SK-N-SH (cell line): ENCODE measurements at regions not wholly inside any gene's neighbourhood (a gene's known extent, or its start where the extent isn't known, plus 50 kb on each side); places are given as distances from the start of the nearest gene placed in this dataset.

Experiments used
- CTCF ChIA-PET: fragments of 300-600, 350-600 bp; formaldehyde crosslinking; extraction: SDS; loops from one replicate; lab custom pipeline; 2021; lab: Yijun Ruan, JAX
- POLR2A ChIA-PET: fragments of 350-600 bp; sonication (Branson Sonifier 250); formaldehyde crosslinking; extraction: SDS; loops from one replicate; lab custom pipeline; 2020; ENCODE audit warnings: antibody characterized with exemption, inconsistent platforms; lab: Yijun Ruan, JAX
- DNase-seq: peaks from one replicate; pipeline ENCODE4 v3.0.0; 2012
- H2AFZ ChIP-seq: fragments of 200-600 bp; sonication (generic); 2 replicates; pipeline ENCODE4 v1.8.1; 2016; ENCODE audit warnings: antibody characterized with exemption, mild to moderate bottlenecking, low read depth
- H3F3A ChIP-seq: fragments of 200-600 bp; sonication (generic); replicated peaks from 2 replicates; pipeline ENCODE3; 2016; ENCODE audit warnings: antibody characterized with exemption, mild to moderate bottlenecking; ENCODE audit not compliant: insufficient read depth
- H3K27ac ChIP-seq, 2 experiments: fragments of 200-500 bp in 1 of 2; fragments of 200-600 bp in 1 of 2; sonication (Bioruptor generic) in 1 of 2; sonication (generic), shearing (Covaris generic) in 1 of 2; 2 replicates each; pipeline versions ENCODE4 v1.5.1 to v1.6.1; 2014 to 2016; ENCODE audit warnings: low read depth in 2 of 2, inconsistent platforms in 1 of 2, low read length in 1 of 2, mild to moderate bottlenecking in 1 of 2, mixed read lengths in 1 of 2
- H3K27me3 ChIP-seq: fragments of 200-600 bp; sonication (generic), shearing (Covaris generic); 2 replicates; pipeline ENCODE4 v1.6.1; 2016; ENCODE audit warnings: mixed run types; ENCODE audit not compliant: insufficient read depth
- H3K36me3 ChIP-seq, 2 experiments: fragments of 200-500 bp in 1 of 2; fragments of 200-600 bp in 1 of 2; sonication (Bioruptor generic) in 1 of 2; sonication (generic) in 1 of 2; replicated peaks in 1 of 2; 2 replicates each; pipeline versions ENCODE3 to v1.5.1; 2014 to 2016; ENCODE audit warnings: low read length in 1 of 2, mild to moderate bottlenecking in 1 of 2; ENCODE audit not compliant: insufficient read depth in 2 of 2, control insufficient read depth in 1 of 2
- H3K4me1 ChIP-seq, 2 experiments: fragments of 200-500 bp in 1 of 2; fragments of 200-600 bp in 1 of 2; sonication (Bioruptor generic) in 1 of 2; sonication (generic), shearing (Covaris generic) in 1 of 2; 2 replicates each; pipeline versions ENCODE4 v1.5.1 to v1.6.1; 2014 to 2016; ENCODE audit warnings: low read depth in 1 of 2, low read length in 1 of 2, mixed run types in 1 of 2; ENCODE audit not compliant: insufficient read depth in 2 of 2, control insufficient read depth in 1 of 2
- H3K4me2 ChIP-seq: fragments of 200-600 bp; sonication (generic), shearing (Covaris generic); 2 replicates; pipeline ENCODE4 v1.6.1; 2017; ENCODE audit warnings: mixed run types
- H3K4me3 ChIP-seq, 2 experiments: fragments of 200-500 bp in 1 of 2; fragments of 200-600 bp in 1 of 2; sonication (Bioruptor generic) in 1 of 2; sonication (generic), shearing (Covaris generic) in 1 of 2; 2 replicates each; pipeline versions ENCODE4 v1.5.1 to v1.8.1; 2014 to 2016; ENCODE audit warnings: low read depth in 2 of 2, inconsistent platforms in 1 of 2, low read length in 1 of 2, mild to moderate bottlenecking in 1 of 2, mixed read lengths in 1 of 2, moderate library complexity in 1 of 2
- H3K79me2 ChIP-seq: fragments of 200-600 bp; sonication (generic); 2 replicates; pipeline ENCODE4 v1.8.1; 2017; ENCODE audit warnings: mild to moderate bottlenecking; ENCODE audit not compliant: insufficient read depth
- H3K9ac ChIP-seq: fragments of 200-600 bp; sonication (generic); 2 replicates; pipeline ENCODE4 v1.6.1; 2017; ENCODE audit warnings: mixed run types
- H3K9me2 ChIP-seq: fragments of 200-600 bp; sonication (generic); 2 replicates; pipeline ENCODE4 v1.6.1; 2017; ENCODE audit warnings: mixed run types
- H3K9me3 ChIP-seq: fragments of 200-600 bp; sonication (generic); 2 replicates; pipeline ENCODE4 v1.6.1; 2017; ENCODE audit warnings: mixed run types, mild to moderate bottlenecking, moderate library complexity
- H4K20me1 ChIP-seq: fragments of 200-600 bp; sonication (generic); 2 replicates; pipeline ENCODE4 v1.6.1; 2017; ENCODE audit warnings: mild to moderate bottlenecking, mixed run types; ENCODE audit not compliant: insufficient read depth
- ELF1 ChIP-seq: IDR thresholded peaks from 2 replicates; pipeline ENCODE4 v1.4.0; 2012
- EP300 ChIP-seq, 2 experiments: IDR thresholded peaks; 2 replicates each; pipeline versions ENCODE4 v1.4.0 to v1.6.1; 2012; ENCODE audit warnings: borderline replicate concordance in 1 of 2, low read depth in 1 of 2, low read length in 1 of 2
- FOSL2 ChIP-seq: IDR thresholded peaks from 2 replicates; pipeline ENCODE4 v1.4.0; 2012; ENCODE audit warnings: low read depth, mild to moderate bottlenecking, moderate library complexity, borderline replicate concordance
- FOXJ3 ChIP-seq: sonication (generic); formaldehyde crosslinking; IDR thresholded peaks from 2 replicates; pipeline ENCODE4 v1.5.1; 2020; ENCODE audit warnings: mild to moderate bottlenecking, missing genetic modification reagents
- FOXM1 ChIP-seq: IDR thresholded peaks from 2 replicates; pipeline ENCODE4 v1.4.0; 2012; ENCODE audit warnings: low read depth, mild to moderate bottlenecking
- GABPA ChIP-seq: IDR thresholded peaks from 2 replicates; pipeline ENCODE4 v1.4.0; 2012; ENCODE audit warnings: low read depth, mild to moderate bottlenecking
- IRF3 ChIP-seq: fragments of 150-350 bp; IDR thresholded peaks from 2 replicates; pipeline ENCODE4 v1.6.1; 2016; ENCODE audit warnings: mild to moderate bottlenecking, low read depth, low read length
- JUND ChIP-seq: IDR thresholded peaks from 2 replicates; pipeline ENCODE4 v1.4.0; 2012
- MAX ChIP-seq: IDR thresholded peaks from 2 replicates; pipeline ENCODE4 v1.4.0; 2012; ENCODE audit warnings: low read depth
- MXI1 ChIP-seq: IDR thresholded peaks from 2 replicates; pipeline ENCODE4 v1.6.1; 2012; ENCODE audit warnings: mild to moderate bottlenecking, low read depth, low read length, improper control_type of control experiment
- NFIC ChIP-seq: IDR thresholded peaks from 2 replicates; pipeline ENCODE4 v1.4.0; 2012; ENCODE audit warnings: borderline replicate concordance
- POLR2AphosphoS5 ChIP-seq: IDR thresholded peaks from 2 replicates; pipeline ENCODE4 v1.6.1; 2012; ENCODE audit warnings: low read depth, low read length
- RAD21 ChIP-seq: IDR thresholded peaks from 2 replicates; pipeline ENCODE4 v1.6.1; 2012; ENCODE audit warnings: mild to moderate bottlenecking, low read length
- RCOR1 ChIP-seq: fragments of 150-350 bp; IDR thresholded peaks from 2 replicates; pipeline ENCODE4 v1.6.1; 2017; ENCODE audit warnings: antibody characterized with exemption, low read length
- RFX5 ChIP-seq: IDR thresholded peaks from 2 replicates; pipeline ENCODE4 v1.6.1; 2012; ENCODE audit warnings: mild to moderate bottlenecking, improper control_type of control experiment, low read length
- TAF1 ChIP-seq: IDR thresholded peaks from 2 replicates; pipeline ENCODE4 v1.6.1; 2012; ENCODE audit warnings: low read depth, mild to moderate bottlenecking, low read length, moderate library complexity, borderline replicate concordance
- USF1 ChIP-seq: IDR thresholded peaks from 2 replicates; pipeline ENCODE4 v1.4.0; 2012; ENCODE audit warnings: low read depth, borderline replicate concordance
- USF2 ChIP-seq: fragments of 150-350 bp; IDR thresholded peaks from 2 replicates; pipeline ENCODE4 v1.6.1; 2017; ENCODE audit warnings: antibody characterized with exemption, low read length, low read depth, borderline replicate concordance
- ZBTB33 ChIP-seq: IDR thresholded peaks from 2 replicates; pipeline ENCODE4 v1.4.0; 2012; ENCODE audit warnings: low read depth, borderline replicate concordance
- WGBS: methylation state at CpG from one replicate; pipeline ENCODE4 v1.1.6; 2017; ENCODE audit warnings: low lambda C conversion rate; 5-methylcytosine and 5-hydroxymethylcytosine counted together

- no peak overlapping the region for H3K4me2 ChIP-seq
- ChIA-PET POLR2A (no interaction called here), CTCF (no interaction called here)
- TF ChIP-seq RCOR1 (no peak), RAD21 (no peak), MAX (no peak), RFX5 (no peak), USF2 (no peak), IRF3 (no peak), TAF1 (no peak), ELF1 (no peak), NFIC (no peak), FOXJ3 (CRISPR knock-in tag) (no peak), POLR2AphosphoS5 (no peak), MXI1 (no peak), FOXM1 (no peak), GABPA (no peak), EP300 (IDR thresholded peaks at IDR 0.05; ENCODE audit: borderline replicate concordance in 1 of 2, low read depth in 1 of 2, low read length in 1 of 2) (no peak), FOSL2 (no peak), USF1 (no peak), ZBTB33 (no peak), JUND (no peak)
- TF ChIP-seq, all 33 proteins: peak for 0
- no peaks in the 10 kb centered on the region for H3K79me2 ChIP-seq
- H3F3A ChIP-seq, result no peaks in the 10 kb centered on the region
- no peaks in the 10 kb centered on the region for H3K36me3 ChIP-seq
- DNase-seq, result no peak
- 13% methylated on average over 2 of the region's 2 CpGs for WGBS
- H3K9me3 ChIP-seq, result no peaks in the 10 kb centered on the region; the same call in 1 of the 2 replicates
- H3K27ac ChIP-seq, result no peak overlapping the region
- H2AFZ ChIP-seq, result no peak overlapping the region
- H3K27me3 ChIP-seq, result no peaks in the 10 kb centered on the region
- peak overlapping the region in 1 of 2 experiments; percentile 33; a peak in 1 of 4 replicates for H3K4me3 ChIP-seq
- no peaks in the 10 kb centered on the region for H4K20me1 ChIP-seq
- no peaks in the 10 kb centered on the region for H3K9me2 ChIP-seq
- no peak overlapping the region for H3K9ac ChIP-seq
- no peaks in the 10 kb centered on the region for H3K4me1 ChIP-seq
Measured at GRCh38 chr3:6491768-6492167, 369.1 kb upstream of the GRM7 start.
